ENCODE measurements at regions not wholly inside any gene's neighbourhood (a gene's known extent, or its start where the extent isn't known, plus 50 kb on each side); places are given as distances from the start of the nearest gene placed in this dataset.
"Not testable (repeated sequence)": the region's sequence is repeated elsewhere in the genome, so short reads cannot be mapped to it uniquely, and the experiment has no call there.

GRCh38 chr6:50404643-50405042, 308.7 kb upstream of the TFAP2D start:
- H2AFZ ChIP-seq (ENCODE audit: low read depth, low read length): no peak overlapping the region
- H3K9me3 ChIP-seq (ENCODE audit: insufficient read depth, low read length): no peaks in the 10 kb centered on the region
- H3K27ac ChIP-seq (ENCODE audit: low read length): no peak overlapping the region
- no peaks in the 10 kb centered on the region for H4K20me1 ChIP-seq (ENCODE audit: insufficient read depth, low read length)
- H3K4me1 ChIP-seq (ENCODE audit: low read length): peaks cover 8% of the 10 kb centered on the region
- no peak overlapping the region for H3K4me2 ChIP-seq (ENCODE audit: low read length)
- no peak overlapping the region for H3K4me3 ChIP-seq (ENCODE audit: low read length)
- no peaks in the 10 kb centered on the region for H3K79me2 ChIP-seq (ENCODE audit: low read length)
- no peaks in the 10 kb centered on the region for H3K36me3 ChIP-seq (replicated peaks; ENCODE audit: low read depth, low read length)
- H3K9ac ChIP-seq (ENCODE audit: low read length): no peak overlapping the region
- TF ChIP-seq CTCF (IDR thresholded peaks at IDR 0.05; ENCODE audit: low read depth, low read length) (no peak), EZH2phosphoT487 (IDR thresholded peaks at IDR 0.05; ENCODE audit: low read depth) (no peak)
- H3K27me3 ChIP-seq (ENCODE audit: low read depth, low read length): no peaks in the 10 kb centered on the region

- Histone ChIP-seq H3K9ac (ENCODE audit: low read length) (no peak overlapping the region), H3K4me2 (ENCODE audit: low read length) (no peak overlapping the region), H3K27me3 (ENCODE audit: low read depth, low read length) (no peaks in the 10 kb centered on the region), H4K20me1 (ENCODE audit: insufficient read depth, low read length) (no peaks in the 10 kb centered on the region), H3K79me2 (ENCODE audit: low read length) (no peaks in the 10 kb centered on the region), H3K36me3 (replicated peaks; ENCODE audit: low read depth, low read length) (no peaks in the 10 kb centered on the region), H3K9me3 (ENCODE audit: insufficient read depth, low read length) (no peaks in the 10 kb centered on the region), H2AFZ (ENCODE audit: low read depth, low read length) (no peak overlapping the region), H3K27ac (ENCODE audit: low read length) (no peak overlapping the region), H3K4me3 (ENCODE audit: low read length) (no peak overlapping the region), H3K4me1 (ENCODE audit: low read length) (no peaks in the 10 kb centered on the region)
- no peak for TF ChIP-seq EZH2phosphoT487 (IDR thresholded peaks at IDR 0.05; ENCODE audit: low read depth)
- no peak for TF ChIP-seq CTCF (IDR thresholded peaks at IDR 0.05; ENCODE audit: low read depth, low read length)
These were observed 302.7 kb upstream of the TFAP2D start for GRCh38 chr6:50410579-50410978.

- H2AFZ ChIP-seq (ENCODE audit: low read depth, low read length); H3K36me3 ChIP-seq (replicated peaks; ENCODE audit: low read depth, low read length); H3K79me2 ChIP-seq (ENCODE audit: low read length); H3K4me3 ChIP-seq (ENCODE audit: low read length); H3K27ac ChIP-seq (ENCODE audit: low read length); H4K20me1 ChIP-seq (ENCODE audit: insufficient read depth, low read length); H3K4me1 ChIP-seq (ENCODE audit: low read length); H3K9me3 ChIP-seq (ENCODE audit: insufficient read depth, low read length); H3K9ac ChIP-seq (ENCODE audit: low read length); H3K27me3 ChIP-seq (ENCODE audit: low read depth, low read length); H3K4me2 ChIP-seq (ENCODE audit: low read length): not testable (repeated sequence)
These were observed 292.3 kb upstream of the TFAP2D start for GRCh38 chr6:50421041-50421440.

GRCh38 chr6:50427267-50427666, 286.1 kb upstream of the TFAP2D start:
- no peaks in the 10 kb centered on the region for H3K9me3 ChIP-seq (ENCODE audit: insufficient read depth, low read length)
- H3K4me2 ChIP-seq (ENCODE audit: low read length): no peak overlapping the region

More at GRCh38 chr6:50427267-50427666, 286.1 kb upstream of the TFAP2D start:
- TF ChIP-seq CTCF (IDR thresholded peaks at IDR 0.05; ENCODE audit: low read depth, low read length) (no peak), EZH2phosphoT487 (IDR thresholded peaks at IDR 0.05; ENCODE audit: low read depth) (no peak)
- H3K4me3 ChIP-seq (ENCODE audit: low read length): no peak overlapping the region
- H3K4me1 ChIP-seq (ENCODE audit: low read length): no peaks in the 10 kb centered on the region
- no peaks in the 10 kb centered on the region for H3K79me2 ChIP-seq (ENCODE audit: low read length)
- H3K36me3 ChIP-seq (replicated peaks; ENCODE audit: low read depth, low read length): no peaks in the 10 kb centered on the region
- H3K27me3 ChIP-seq (ENCODE audit: low read depth, low read length): no peaks in the 10 kb centered on the region
- no peak overlapping the region for H3K27ac ChIP-seq (ENCODE audit: low read length)
- no peak overlapping the region for H2AFZ ChIP-seq (ENCODE audit: low read depth, low read length)
- H3K9ac ChIP-seq (ENCODE audit: low read length): no peak overlapping the region
- no peaks in the 10 kb centered on the region for H4K20me1 ChIP-seq (ENCODE audit: insufficient read depth, low read length)
